HG02642 (cell line): ENCODE measurements at regions not wholly inside any gene's neighbourhood (a gene's known extent, or its start where the extent isn't known, plus 50 kb on each side); places are given as distances from the start of the nearest gene placed in this dataset.

Experiments
- ATAC-seq: cut with Tn5 transposase; IDR thresholded peaks from one replicate; pipeline ENCODE4 v1.9.1; 2021; ENCODE audit warnings: mild to moderate bottlenecking; ENCODE audit not compliant: unreplicated experiment, poor library complexity

DNA sequence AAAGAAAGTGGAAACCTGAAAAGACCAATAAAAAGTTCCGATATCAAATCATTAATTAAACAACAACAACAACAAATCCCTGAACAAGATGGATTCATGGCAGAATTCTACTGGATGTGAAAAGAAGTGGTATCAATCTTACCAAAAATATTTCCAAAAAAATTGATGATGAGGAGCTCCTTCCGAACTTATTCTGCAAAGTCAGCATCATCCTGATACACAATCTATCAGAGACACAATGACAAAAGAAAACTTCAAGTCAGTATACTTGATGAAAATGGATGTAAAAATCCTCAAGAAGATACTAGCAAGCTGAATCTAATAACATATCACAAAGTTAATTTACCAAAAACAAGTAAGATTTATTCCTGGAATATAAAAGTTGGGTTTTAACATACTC, 881.8 kb downstream of the SI start:
- ATAC-seq: no peak

DNA sequence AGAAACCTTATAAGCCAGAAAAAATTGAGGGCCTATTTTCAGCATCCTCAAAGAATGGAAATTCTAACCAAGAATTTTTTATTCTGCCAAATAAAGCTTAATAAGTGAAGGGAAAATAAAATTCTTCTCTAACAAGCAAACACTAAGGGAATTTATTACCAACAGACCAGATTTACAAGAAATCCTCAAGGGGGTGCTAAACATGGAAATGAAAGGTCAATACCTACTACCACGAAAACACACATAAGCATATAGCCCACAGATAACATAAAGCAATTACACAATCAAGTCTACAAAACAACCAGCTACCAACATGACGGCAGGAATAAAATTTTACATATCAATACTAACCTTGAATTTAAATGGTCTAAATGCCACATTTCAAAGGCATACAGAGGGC, 883.5 kb downstream of the SI start:
- no peak for ATAC-seq

DNA sequence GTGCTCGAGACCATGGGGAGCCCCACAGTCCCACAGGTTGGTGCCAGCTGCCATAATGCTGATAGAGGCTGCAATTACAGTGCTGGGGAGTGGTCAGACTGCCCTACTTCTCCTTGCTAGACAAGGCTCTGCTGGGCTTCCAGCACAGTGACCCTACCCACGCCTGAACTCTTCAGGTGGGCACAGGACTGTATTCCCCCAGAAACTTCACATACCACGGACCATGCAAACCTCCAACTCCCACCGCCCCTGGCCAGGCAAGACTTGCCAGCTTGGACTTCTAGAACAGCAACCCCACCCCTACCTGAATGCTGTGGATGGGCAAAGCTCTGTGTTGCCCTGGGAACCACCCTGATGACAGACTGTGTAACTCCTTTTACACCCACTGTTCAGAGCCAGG, 885.3 kb downstream of the SI start:
- ATAC-seq: no peak

DNA sequence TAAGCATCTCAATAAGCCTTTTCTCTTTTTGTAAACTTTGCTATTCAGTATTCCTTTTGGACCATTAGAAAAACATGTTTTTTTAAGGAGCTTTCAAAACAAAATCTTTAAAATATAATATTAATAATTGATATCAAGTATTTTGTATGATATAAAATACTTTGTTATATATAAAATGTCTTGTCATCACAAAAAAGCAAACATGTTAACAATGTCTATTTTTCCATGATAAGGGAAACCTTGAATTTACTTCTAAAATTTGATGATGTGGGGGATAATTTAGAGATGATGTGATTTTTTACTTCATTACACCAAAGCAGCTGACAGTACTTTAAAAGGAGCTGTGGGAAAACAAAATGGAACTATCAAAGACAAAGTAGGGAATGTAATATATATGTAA, 887.7 kb downstream of the SI start:
- no peak for ATAC-seq

DNA sequence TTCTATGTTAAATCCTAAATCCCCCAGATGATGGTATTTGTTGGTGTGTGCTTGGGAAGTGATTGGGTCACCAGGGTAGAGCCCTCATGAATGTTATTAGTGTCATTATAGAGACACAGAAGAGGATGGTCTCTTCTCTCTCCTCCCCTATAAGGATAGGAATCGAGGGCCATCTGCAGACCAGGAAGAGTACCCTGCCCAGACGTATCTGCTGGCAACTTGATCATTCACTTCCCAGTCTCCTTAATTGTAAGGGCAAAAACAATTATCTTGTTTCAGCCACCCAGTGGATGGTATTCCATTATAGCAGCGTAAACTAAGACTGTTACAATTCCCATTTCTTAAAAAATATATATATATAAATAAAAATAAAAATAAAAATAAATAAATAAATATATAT, 892.2 kb downstream of the SI start:
- no peak for ATAC-seq

DNA sequence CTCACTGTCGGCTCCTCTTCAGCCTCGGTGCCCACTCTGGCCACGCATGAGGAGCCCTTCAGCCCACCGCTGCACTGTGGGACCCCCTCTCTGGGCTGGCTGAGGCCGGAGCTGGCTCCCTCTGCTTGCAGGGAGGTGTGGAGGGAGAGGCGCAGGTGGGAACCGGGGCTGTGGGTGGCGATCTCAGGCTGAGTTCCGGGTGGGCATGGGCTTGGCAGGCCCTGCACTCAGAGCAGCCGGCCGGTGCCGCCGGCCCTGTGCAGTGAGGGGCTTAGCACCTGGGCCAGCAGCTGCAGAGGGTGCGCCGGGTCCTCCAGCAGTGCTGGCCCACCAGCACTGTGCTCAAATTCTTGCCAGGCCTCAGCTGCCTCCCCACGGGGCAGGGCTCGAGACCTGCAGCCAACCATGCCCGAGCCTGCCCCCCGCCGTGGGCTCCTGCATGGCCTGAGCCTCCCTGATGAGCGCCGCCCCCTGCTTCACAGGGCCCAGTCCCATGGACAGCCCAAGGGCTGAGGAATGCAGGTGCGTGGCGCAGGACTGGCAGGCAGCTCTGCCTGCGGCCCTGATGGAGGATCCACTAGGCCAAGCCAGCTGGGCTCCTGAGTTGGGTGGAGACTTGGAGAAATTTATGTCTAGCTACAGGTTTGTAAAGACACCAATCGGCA, 899.1 kb downstream of the SI start:
- no peak for ATAC-seq

DNA sequence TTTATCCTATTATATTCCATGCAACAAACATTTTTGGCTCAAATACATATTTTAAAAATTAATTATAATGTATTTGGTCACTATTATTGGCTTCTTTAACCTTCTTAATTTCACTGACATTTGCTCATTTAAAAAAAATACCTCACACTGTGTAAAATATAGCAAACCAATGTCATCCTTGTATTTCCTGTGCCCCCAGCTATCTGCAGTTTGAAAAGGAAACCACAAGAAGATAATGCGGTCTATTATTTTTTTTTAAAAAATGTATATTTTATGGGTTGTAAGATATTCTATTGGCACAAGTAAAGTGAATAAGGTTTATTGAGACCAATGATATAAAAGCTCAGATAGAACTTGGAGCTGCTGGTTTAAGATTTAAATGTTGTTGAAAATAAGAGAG, 904.2 kb downstream of the SI start:
- no peak for ATAC-seq

DNA sequence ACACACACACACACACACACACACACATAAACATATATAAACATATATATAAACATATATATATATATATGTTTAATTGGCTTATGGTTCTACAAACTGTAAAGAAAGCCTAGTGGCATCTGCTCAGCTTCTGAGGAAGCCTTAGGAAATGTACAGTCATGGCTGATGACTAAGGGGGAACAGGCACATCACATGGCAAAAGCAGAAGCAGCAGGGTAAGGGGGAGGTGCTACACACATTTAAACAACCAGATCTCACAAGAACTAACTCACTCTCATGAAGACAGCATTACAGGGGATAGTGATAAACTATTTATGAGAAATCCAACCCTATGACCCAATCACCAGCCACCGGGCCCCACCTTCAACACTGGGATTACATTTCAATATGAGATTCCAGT, 922.9 kb downstream of the SI start:
- ATAC-seq: no peak

DNA sequence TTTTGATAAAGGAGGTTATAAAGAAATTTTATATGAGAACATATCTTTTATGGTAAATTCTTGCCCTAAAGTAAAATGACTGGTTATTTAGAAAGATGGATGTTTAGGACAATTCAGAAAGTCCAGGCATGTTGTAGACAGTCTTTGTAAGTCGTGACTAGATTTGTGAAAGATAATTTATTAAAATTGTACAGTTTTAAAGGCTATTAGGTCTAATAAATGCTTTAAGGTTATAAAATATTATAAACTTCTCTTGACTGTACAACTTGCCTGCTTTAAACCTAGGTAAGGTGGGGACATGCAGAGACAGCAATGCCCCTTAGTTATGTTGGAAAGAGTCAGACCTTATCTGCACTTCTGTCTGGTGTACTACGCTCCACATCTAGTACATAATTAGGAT, 933.5 kb downstream of the SI start:
- ATAC-seq: no peak

DNA sequence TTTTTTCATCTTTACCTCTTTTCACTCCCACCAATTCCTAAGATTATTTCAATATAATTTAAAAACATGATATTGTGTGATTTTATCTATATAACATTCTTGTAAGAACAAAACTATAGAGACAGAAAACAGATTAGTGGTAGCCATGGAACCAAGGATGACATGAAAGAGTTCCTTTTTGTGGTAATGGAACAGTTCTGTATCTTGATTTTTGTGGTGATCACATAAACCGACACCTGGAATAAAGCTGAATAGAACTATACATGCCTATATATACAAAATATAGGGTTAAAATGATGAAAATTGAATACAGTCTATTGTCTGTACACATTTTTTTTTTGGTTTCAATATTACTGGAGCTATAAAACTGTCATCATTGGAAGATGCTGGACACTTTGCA, 945.4 kb downstream of the SI start:
- ATAC-seq: no peak

DNA sequence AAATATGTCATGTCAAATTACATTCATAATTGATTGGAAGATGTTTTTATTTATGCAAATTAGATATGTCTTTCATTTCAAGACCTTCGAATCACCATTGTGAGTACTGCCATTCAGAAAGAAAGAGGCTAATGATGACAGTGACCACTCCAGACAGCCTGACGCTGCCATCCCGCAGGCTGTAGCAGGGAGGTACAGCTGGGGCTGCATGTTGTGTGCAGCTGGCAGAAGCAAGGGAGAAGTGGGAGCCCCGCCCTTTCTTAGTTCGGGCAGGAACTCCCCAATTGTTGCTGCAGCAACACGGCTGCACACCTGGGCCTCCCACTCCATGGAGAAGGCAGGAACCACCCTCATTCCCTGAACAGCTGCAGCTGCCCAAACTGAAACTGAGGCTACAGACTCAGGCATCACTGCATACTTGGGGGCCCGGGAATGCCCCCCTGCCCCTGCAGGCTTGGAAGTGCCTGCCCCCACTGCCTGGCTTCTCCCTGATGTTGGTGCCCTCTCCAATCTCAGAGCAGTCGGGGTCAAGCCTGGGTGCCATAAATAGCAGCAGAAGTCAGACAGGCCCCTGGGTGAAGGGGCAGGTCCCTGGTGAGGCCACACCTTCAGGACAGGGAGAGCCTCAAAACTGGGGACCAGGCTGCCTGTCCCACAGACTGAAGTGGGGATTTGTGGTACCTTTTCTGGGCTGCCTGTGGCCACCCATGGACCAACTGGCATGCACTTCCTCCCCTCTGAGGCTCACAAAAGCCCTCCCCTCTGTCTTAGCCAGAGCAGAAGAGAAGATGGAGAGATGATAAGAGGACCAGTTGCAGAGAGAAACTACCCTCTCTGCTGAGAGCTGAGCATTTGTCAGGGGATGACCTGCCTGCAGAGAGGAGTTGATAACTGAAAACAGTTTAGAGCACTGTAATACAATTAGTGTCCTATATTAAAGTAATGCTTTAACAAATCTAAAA, 964.6 kb downstream of the SI start:
- no peak for ATAC-seq

DNA sequence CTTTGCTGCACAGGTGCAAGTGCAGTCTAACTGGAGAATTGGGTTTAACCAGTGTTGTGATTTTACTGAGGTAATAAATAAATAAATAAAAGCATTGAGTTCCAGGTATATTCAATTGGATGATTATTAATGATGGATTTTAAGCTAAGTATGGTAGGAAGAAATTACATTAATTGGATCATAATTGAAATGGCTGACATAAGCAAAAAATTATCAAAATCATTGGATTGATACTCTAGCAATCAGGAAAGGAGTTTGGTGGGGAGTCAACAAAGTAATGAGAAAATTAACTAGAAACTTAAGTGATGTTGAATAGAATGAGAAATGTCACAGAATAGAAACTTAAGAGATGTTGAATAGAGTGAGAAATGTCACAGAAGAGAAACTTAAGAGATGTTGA, 981.9 kb downstream of the SI start:
- ATAC-seq: no peak

DNA sequence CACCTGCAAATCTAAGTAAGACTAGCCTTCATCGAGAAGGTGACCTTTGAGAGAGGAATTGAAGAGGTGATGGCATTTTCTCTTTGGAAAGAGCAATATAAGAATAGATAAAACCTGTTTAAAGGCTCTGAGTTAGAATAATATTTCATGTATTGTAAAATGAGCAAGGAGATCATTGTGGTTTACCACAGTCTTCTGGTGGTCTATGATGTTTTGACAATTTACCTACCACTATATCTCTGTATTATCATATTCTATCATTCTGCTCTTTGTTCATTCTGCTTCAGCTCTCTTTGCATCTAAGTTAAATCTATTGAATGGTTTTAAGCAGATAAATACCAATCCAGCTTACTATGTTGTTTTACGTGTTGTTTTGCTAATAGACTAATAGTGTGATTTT, 982.3 kb downstream of the SI start:
- no peak for ATAC-seq

DNA sequence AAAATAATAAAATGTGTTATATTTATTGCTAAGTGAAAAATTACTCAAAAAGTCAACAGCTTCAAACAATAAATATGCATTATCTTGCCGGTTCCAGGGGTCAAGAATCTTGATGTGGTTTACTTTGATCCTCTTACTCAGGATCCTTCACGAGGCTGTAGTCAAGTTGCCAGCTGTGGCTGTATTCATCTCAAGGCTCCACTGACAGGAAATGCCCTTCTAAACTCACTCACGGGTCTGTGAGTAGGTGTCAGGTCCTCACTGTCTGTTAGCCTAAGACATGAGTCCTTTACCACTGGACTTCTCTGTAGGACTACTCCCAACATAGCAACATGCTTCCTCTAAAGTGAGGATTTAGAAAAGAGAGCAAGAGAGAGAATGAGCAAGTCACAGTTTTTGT, 983.0 kb downstream of the SI start:
- ATAC-seq: no peak

DNA sequence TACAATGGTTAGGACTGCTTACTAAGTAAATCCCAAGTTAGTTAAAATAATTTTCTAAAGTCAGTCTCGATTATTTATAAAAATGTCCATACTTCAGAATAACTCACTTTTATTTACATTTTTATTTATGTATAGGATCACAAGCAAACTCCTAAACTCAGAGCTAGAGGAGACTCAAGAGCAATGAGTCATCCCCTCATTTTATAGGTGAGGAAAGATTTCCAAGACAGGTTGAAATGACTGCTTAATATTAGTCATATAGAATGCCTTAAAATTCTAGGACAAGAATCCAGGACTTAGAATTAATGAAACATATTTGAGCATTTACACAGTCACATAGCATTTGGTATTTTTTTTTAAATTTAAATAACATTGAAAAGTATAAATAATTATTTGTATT, 983.8 kb downstream of the SI start:
- ATAC-seq: no peak

DNA sequence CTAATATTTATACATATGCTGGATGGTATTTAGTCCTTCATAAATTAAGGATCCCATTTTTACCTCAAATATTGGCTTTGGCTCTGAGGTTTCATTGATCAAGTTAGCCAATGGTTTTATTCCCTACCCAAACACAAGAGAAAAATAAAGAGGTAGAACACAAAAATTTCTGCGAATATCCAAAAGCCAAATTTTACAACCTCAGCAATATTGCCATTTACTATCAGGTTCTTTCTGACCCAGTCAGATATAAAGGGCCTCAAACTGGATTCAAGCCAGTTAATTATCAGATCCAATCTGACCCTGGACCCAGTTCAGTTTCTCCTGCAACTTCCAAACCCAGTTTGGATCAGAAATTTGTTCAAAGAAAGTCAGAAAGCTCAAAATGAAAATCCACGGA, 998.1 kb downstream of the SI start:
- ATAC-seq: no peak

DNA sequence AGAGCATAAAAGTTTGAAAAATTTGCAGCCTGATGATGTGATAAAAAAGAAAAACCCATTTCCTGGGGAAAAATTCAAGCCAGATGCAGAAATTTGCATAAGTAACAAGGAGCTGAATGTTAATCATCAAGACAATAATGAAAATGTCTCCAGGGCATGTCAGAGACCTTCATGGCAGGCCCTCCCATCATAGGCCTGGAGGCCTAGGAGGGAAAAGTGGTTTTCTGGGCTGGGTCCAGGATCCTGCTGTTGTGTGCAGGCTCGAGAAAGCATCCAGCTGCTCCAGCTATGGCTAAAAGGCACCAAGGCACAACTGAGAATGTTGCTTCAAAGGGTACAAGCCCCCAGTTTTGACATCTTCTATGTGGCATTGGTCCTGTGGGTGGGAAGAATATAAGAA, 1014.0 kb downstream of the SI start:
- no peak for ATAC-seq

DNA sequence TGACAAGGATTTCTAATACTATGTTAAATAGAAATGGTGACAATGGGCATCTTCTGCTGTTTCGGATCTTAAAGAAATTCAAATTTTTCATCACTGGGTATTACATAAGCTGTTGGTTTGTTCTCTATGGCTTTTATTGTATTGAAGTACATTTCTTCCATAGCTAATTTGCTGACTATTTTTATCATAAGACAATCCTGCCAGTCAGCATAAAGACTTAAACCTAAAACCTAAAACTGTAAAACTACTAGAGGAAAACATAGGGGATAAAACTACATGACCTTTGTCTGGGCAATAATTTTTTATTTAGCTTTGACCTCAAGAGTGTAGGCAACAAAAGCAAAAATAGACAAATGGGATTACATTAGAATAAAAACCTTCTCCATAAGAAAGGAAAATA, 1017.4 kb downstream of the SI start:
- ATAC-seq: no peak

DNA sequence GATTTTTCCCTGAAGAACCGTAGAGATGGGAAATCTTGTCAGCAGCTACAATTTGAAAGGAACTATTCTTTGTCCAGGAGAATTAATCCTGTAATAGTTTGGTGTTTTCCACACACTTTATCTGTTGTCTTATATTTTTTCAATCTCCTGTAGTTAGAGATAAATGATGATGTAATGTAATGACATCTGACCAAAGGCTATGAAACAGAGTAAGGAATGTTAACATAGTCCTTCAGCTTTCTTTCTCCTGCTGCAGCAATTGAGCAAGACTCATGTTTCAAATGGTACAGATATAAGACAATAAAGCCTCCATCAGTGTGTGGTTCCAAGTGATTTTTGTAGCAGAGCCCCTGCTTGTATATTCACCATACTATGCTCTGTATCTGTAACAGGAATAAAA, 1028.4 kb downstream of the SI start:
- ATAC-seq: no peak

DNA sequence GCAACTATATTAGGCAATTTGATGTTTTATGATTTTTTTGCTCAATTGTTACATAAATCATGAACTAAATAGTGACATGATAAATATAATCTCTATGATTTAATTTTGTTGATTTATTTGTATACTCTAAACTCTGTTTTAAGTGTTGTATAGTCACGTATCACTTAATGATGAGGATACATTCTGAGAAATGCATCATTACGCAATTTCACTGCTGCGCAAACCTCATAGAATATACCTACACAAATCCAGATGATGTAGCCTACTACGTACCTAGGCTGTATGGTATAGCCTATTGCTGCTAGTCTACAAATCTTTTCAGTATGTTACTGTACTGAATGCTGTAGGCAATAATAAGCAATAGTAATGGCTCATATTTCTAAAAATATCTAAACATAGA, 1029.8 kb downstream of the SI start:
- ATAC-seq: no peak

DNA sequence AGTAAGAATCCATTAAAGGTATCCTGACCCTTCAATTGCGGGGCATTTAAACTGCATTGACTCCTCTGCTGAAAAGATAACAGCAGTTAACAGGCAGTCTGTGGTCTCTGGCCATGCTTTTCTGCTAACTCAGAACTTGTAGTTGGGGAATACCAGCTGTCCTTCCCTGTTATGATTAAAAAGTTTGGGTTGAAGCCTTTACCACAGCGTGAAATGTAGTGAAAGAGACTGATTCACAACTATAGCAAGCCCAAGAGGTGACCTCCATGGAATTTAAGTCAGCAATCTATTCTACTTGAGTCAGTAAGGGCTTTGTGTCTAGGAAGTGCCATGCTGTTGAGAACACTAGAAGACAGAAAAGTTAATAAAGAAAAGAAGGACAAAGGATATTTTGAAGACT, 1037.3 kb downstream of the SI start:
- ATAC-seq: no peak

DNA sequence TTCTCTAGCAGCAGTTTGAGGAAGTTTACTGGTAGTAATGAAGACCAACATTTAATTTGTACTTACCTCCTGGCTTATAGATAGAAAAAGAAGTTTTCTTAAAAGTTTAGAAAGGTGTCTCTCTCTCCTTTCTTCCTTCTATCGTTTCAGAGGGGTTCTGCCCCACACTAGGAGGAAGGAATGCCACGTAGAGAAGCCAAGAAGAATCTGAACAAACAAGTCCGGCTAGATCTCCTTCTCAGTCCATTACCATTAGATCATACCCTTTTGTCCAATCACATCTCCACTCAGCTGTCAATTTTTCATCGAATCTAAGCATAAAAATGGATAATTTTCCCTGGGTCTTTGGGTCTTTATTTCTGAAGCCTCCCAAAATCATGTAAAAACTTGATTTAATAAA, 1048.1 kb downstream of the SI start:
- ATAC-seq: no peak
